A549 (cell line): ENCODE measurements at regions not wholly inside any gene's neighbourhood (a gene's known extent, or its start where the extent isn't known, plus 50 kb on each side); places are given as distances from the start of the nearest gene placed in this dataset.

Experiments used
- ATAC-seq, 2 experiments: fragments of 200-7000 bp in 1 of 2; fragments of >200 bp in 1 of 2; cut with Nextera tagmentation in 1 of 2; cut with Tn5 transposase in 1 of 2; 3 replicates each; pipeline versions ENCODE4 v1.8.0 to v1.9.1; 2018 to 2020; ENCODE audit warnings: mild to moderate bottlenecking in 1 of 2, moderate library complexity in 1 of 2
- CTCF ChIA-PET: fragments of 300-600 bp; sonication (Branson Sonifier 250); formaldehyde crosslinking; extraction: SDS; loops from one replicate; lab custom pipeline; 2021; ENCODE audit warnings: antibody characterized with exemption, inconsistent platforms; lab: Yijun Ruan, JAX
- POLR2A ChIA-PET: fragments of 350-600 bp; formaldehyde crosslinking; extraction: SDS; loops from one replicate; lab custom pipeline; 2021; ENCODE audit warnings: antibody characterized with exemption, inconsistent platforms; lab: Yijun Ruan, JAX
- DNase-seq, 2 experiments: peaks; one replicate each; pipeline versions ENCODE4 v3.0.0 to v3.0.0-alpha.2; 2011 to 2016; ENCODE audit warnings: low read depth in 1 of 2, low spot score in 1 of 2
- FAIRE-seq: peaks from 2 replicates; lab custom pipeline; 2011; peaks lifted over from hg19 to GRCh38; lab: Jason Lieb, UNC
- H3K27ac ChIP-seq, 2 experiments: fragments of >200 bp; sonication (Bioruptor Twin); formaldehyde crosslinking; 3 replicates each; pipeline ENCODE4 v1.5.1; 2016 to 2017
- H3K4me1 ChIP-seq: fragments of >200 bp; sonication (Bioruptor Twin); formaldehyde crosslinking; 3 replicates; pipeline ENCODE4 v1.6.1; 2016
- H3K4me2 ChIP-seq: fragments of >200 bp; sonication (Bioruptor Twin); formaldehyde crosslinking; 3 replicates; pipeline ENCODE4 v1.6.1; 2016
- H3K4me3 ChIP-seq: fragments of >200 bp; sonication (Bioruptor Twin); formaldehyde crosslinking; 3 replicates; pipeline ENCODE4 v1.5.1; 2016
- H3K9me3 ChIP-seq: fragments of >200 bp; sonication (Bioruptor Twin); formaldehyde crosslinking; 3 replicates; pipeline ENCODE4 v1.6.1; 2016
- BHLHE40 ChIP-seq: IDR thresholded peaks from 2 replicates; pipeline ENCODE4 v1.6.1; 2012; ENCODE audit warnings: low read depth, low read length, inconsistent platforms
- CBX2 ChIP-seq: fragments of 200-600 bp; sonication (generic); IDR thresholded peaks from 2 replicates; pipeline ENCODE4 v1.6.1; 2016; ENCODE audit warnings: low read depth, mild to moderate bottlenecking, borderline replicate concordance
- CHD4 ChIP-seq: fragments of 200-600 bp; sonication (generic); IDR thresholded peaks from 2 replicates; pipeline ENCODE4 v1.6.1; 2016; ENCODE audit warnings: antibody characterized with exemption, mild to moderate bottlenecking, borderline replicate concordance
- EHF ChIP-seq: fragments of 250-450 bp; sonication (Bioruptor Pico); IDR thresholded peaks from 2 replicates; pipeline ENCODE4 v1.5.0; 2020; ENCODE audit warnings: mild to moderate bottlenecking
- EHMT2 ChIP-seq: fragments of 200-600 bp; sonication (generic); IDR thresholded peaks from 2 replicates; pipeline ENCODE4 v1.6.1; 2016; ENCODE audit warnings: antibody characterized with exemption, low read depth, mild to moderate bottlenecking, moderate library complexity
- EP300 ChIP-seq, 2 experiments: fragments of >200 bp; sonication (Bioruptor Twin); formaldehyde crosslinking; IDR thresholded peaks; 2 replicates in 1 of 2; 3 replicates in 1 of 2; pipeline ENCODE4 v1.6.1; 2016 to 2017
- ESRRA ChIP-seq: fragments of 150-350 bp; IDR thresholded peaks from 2 replicates; pipeline ENCODE4 v1.6.1; 2014; ENCODE audit warnings: mild to moderate bottlenecking, low read length, borderline replicate concordance
- FOSB ChIP-seq: fragments of 250-450 bp; sonication (Bioruptor Pico); IDR thresholded peaks from 2 replicates; pipeline ENCODE4 v1.5.0; 2020; ENCODE audit warnings: mild to moderate bottlenecking, moderate library complexity
- FOSL2 ChIP-seq, 2 experiments: fragments of 450-650 bp in 1 of 2; fragments of >200 bp in 1 of 2; sonication (Bioruptor Twin) in 1 of 2; formaldehyde crosslinking; IDR thresholded peaks; 2 replicates each; pipeline versions ENCODE4 v1.5.0 to v1.6.1; 2016 to 2020; ENCODE audit warnings: mild to moderate bottlenecking in 1 of 2, moderate library complexity in 1 of 2
- HEYL ChIP-seq: fragments of 250-450 bp; sonication (Bioruptor Pico); IDR thresholded peaks from 2 replicates; pipeline ENCODE4 v1.8.0; 2021; ENCODE audit warnings: mild to moderate bottlenecking, moderate library complexity
- HOXA7 ChIP-seq: fragments of 250-450 bp; sonication (Bioruptor Pico); IDR thresholded peaks from 2 replicates; pipeline ENCODE4 v1.5.0; 2020; ENCODE audit warnings: mild to moderate bottlenecking, moderate library complexity
- JUN ChIP-seq, 2 experiments: fragments of >200 bp; sonication (Bioruptor Twin); formaldehyde crosslinking; IDR thresholded peaks; 2 replicates in 1 of 2; 3 replicates in 1 of 2; pipeline ENCODE4 v1.6.1; 2016 to 2017
- MAZ ChIP-seq: fragments of 150-350 bp; IDR thresholded peaks from 2 replicates; pipeline ENCODE4 v1.6.1; 2014; ENCODE audit warnings: antibody characterized with exemption, low read depth, low read length, borderline replicate concordance
- MYC ChIP-seq: IDR thresholded peaks from 2 replicates; pipeline ENCODE4 v1.6.1; 2012; ENCODE audit warnings: mild to moderate bottlenecking, inconsistent platforms, low read length, improper control_type of control experiment, borderline replicate concordance
- POLR2A ChIP-seq: IDR thresholded peaks from 2 replicates; pipeline ENCODE4 v1.6.1; 2012; ENCODE audit warnings: mild to moderate bottlenecking, low read length
- POLR2AphosphoS2 ChIP-seq: conservative IDR thresholded peaks from 2 replicates; pipeline ENCODE4 v1.6.1; 2012; ENCODE audit warnings: low read length, improper control_type of control experiment, inconsistent platforms
- RARB ChIP-seq: fragments of 250-450 bp; sonication (Bioruptor Pico); IDR thresholded peaks from 2 replicates; pipeline ENCODE4 v1.8.0; 2021; ENCODE audit warnings: mild to moderate bottlenecking, moderate library complexity
- RCOR1 ChIP-seq: fragments of 150-350 bp; IDR thresholded peaks from 2 replicates; pipeline ENCODE4 v1.6.1; 2014; ENCODE audit warnings: antibody characterized with exemption, low read length, low read depth
- RFX5 ChIP-seq: fragments of 450-650 bp; IDR thresholded peaks from 2 replicates; pipeline ENCODE4 v1.7.1; 2014; ENCODE audit warnings: antibody characterized with exemption, mild to moderate bottlenecking, moderate library complexity
- RNF2 ChIP-seq: fragments of 200-600 bp; sonication (generic); IDR thresholded peaks from 2 replicates; pipeline ENCODE4 v1.6.1; 2016; ENCODE audit warnings: low read depth, mild to moderate bottlenecking, antibody characterized with exemption, moderate library complexity, borderline replicate concordance
- TFCP2L1 ChIP-seq: fragments of 250-450 bp; sonication (Bioruptor Pico); IDR thresholded peaks from 2 replicates; pipeline ENCODE4 v1.5.0; 2021; ENCODE audit warnings: mild to moderate bottlenecking
- TP53 ChIP-seq: fragments of 250-450 bp; sonication (Bioruptor Pico); IDR thresholded peaks from 2 replicates; pipeline ENCODE4 v1.5.0; 2021; ENCODE audit warnings: mild to moderate bottlenecking, moderate library complexity
- ZC3H11A ChIP-seq: fragments of 450-650 bp; IDR thresholded peaks from 2 replicates; pipeline ENCODE4 v1.6.1; 2014; ENCODE audit warnings: antibody characterized with exemption, mild to moderate bottlenecking
- ZFP36 ChIP-seq: fragments of 450-650 bp; IDR thresholded peaks from 2 replicates; pipeline ENCODE4 v1.6.1; 2014; ENCODE audit warnings: borderline replicate concordance; ENCODE audit not compliant: partially characterized antibody
- ZSCAN20 ChIP-seq: fragments of 250-450 bp; sonication (Bioruptor Pico); IDR thresholded peaks from 2 replicates; pipeline ENCODE4 v1.8.0; 2022; ENCODE audit warnings: mild to moderate bottlenecking, moderate library complexity
- WGBS: methylation state at CpG from one replicate; pipeline ENCODE4 v1.1.6; 2017; ENCODE audit errors: missing lambda C conversion rate; 5-methylcytosine and 5-hydroxymethylcytosine counted together
- TF ChIP-seq, protein P1 (sequence below): IDR thresholded peaks from 2 replicates; pipeline ENCODE4 v1.6.1; 2012
- TF ChIP-seq, protein P2 (sequence below): fragments of >200 bp; sonication (Bioruptor Twin); formaldehyde crosslinking; IDR thresholded peaks from 3 replicates; pipeline ENCODE4 v1.5.1; 2016
- TF ChIP-seq, protein P3 (sequence below): fragments of 250-450 bp; sonication (Bioruptor Pico); IDR thresholded peaks from 2 replicates; pipeline ENCODE4 v1.5.0; 2021; ENCODE audit warnings: mild to moderate bottlenecking, moderate library complexity, borderline replicate concordance

DNA sequence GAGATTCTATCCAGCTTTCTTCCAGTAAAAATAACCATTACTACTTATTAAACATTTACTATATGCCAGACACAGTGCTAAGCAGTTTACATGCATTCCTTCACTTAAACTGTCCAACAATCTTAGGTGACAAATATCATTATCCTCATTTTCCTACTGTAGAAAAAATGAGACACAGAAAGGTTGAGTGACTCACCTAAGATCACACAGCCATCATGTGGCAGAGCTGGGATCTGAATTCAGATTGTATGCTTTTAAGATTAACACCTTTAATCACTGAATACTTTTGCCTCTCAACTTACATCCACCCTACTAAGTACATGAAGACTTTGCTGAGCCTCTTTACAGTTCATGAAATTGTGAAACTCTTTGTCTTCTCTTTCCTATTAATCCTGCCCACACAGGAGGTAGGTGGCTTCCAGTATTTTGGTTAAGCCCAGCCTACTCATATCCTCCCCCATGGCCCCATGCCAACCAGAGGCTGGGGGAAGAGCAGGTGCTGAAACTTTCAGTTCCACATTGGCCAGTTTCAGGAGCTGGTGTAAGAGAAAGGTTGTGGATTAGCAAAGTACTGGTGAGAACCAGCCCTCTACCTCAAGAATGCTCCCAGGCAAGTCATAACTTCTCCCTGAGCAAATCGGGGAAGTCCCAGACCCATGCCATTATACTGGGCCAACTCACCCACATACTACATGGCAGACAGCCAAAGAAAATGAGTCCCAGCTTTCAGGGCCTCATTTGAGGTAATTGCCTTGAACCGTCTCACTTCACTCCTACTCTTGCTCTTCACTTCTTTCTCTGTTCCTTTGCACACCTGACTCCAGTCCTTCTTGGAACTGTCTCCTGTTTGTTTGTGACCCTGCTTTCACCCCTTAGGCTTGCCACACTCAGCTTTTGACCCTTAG is 211.1 kb downstream of the GUCY2F start:
- Histone ChIP-seq H3K4me1 (no peaks in the 10 kb centered on the region), H3K4me2 (no peak overlapping the region)
- no peak for DNase-seq
- TF ChIP-seq EHF (CRISPR knock-in tag) = no peak
- no peak for TF ChIP-seq HEYL (CRISPR knock-in tag)
- TF ChIP-seq CBX2 = no peak
- TF ChIP-seq POLR2AphosphoS2 = no peak
- no peak for TF ChIP-seq MAZ
- no peak for TF ChIP-seq ZFP36
- TF ChIP-seq, protein P1, sequence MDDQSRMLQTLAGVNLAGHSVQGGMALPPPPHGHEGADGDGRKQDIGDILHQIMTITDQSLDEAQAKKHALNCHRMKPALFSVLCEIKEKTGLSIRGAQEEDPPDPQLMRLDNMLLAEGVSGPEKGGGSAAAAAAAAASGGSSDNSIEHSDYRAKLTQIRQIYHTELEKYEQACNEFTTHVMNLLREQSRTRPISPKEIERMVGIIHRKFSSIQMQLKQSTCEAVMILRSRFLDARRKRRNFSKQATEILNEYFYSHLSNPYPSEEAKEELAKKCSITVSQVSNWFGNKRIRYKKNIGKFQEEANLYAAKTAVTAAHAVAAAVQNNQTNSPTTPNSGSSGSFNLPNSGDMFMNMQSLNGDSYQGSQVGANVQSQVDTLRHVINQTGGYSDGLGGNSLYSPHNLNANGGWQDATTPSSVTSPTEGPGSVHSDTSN = no peak
- TF ChIP-seq MYC = no peak
- no peak for TF ChIP-seq HOXA7 (CRISPR knock-in tag)
- TF ChIP-seq BHLHE40 = no peak
- no peak for TF ChIP-seq CHD4
- TF ChIP-seq POLR2A = no peak
- no peak for TF ChIP-seq JUN (IDR thresholded peaks at IDR 0.05)
- TF ChIP-seq RFX5 = no peak
- no peak for TF ChIP-seq EP300 (IDR thresholded peaks at IDR 0.05)
- no peak for TF ChIP-seq ZSCAN20 (CRISPR knock-in tag)
- no peak for TF ChIP-seq RNF2
- TF ChIP-seq ESRRA = no peak
- TF ChIP-seq, all 56 proteins: peak for 0
- H3K9me3 ChIP-seq = no peaks in the 10 kb centered on the region
- H3K4me3 ChIP-seq = no peak overlapping the region
- ATAC-seq (no peak), FAIRE-seq (no peak)
- CTCF ChIA-PET = no interaction called here
- WGBS = 0% methylated on average over 2 of the region's 2 CpGs
- POLR2A ChIA-PET = no interaction called here
- no peak overlapping the region for H3K27ac ChIP-seq

DNA sequence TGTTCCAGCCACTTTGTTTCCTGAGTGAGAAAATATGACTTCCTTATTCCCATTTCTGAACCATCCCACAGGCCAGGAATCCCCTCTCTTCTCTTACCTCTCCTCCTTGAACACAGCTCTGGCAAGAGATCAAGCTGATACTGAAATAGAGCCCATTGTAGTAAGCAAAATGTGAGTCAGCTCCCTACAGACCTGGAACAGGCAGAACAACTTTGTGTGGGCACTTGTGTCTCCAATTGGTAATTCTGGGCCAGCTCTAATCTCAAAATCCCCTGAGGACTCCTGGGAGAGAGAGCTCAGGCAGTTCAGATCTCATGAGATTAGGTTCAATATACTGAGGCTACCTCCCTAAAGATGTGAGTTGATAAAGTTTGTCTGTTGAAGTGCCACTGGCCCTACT is 213.5 kb downstream of the GUCY2F start:
- POLR2A ChIA-PET = no interaction called here
- FAIRE-seq = no peak
- H3K9me3 ChIP-seq = no peaks in the 10 kb centered on the region
- H3K4me1 ChIP-seq = no peaks in the 10 kb centered on the region
- no peak overlapping the region for H3K4me3 ChIP-seq
- TF ChIP-seq ZC3H11A = no peak
- TF ChIP-seq FOSB = no peak
- no peak for TF ChIP-seq RCOR1
- no peak for TF ChIP-seq MYC
- TF ChIP-seq, protein P2, sequence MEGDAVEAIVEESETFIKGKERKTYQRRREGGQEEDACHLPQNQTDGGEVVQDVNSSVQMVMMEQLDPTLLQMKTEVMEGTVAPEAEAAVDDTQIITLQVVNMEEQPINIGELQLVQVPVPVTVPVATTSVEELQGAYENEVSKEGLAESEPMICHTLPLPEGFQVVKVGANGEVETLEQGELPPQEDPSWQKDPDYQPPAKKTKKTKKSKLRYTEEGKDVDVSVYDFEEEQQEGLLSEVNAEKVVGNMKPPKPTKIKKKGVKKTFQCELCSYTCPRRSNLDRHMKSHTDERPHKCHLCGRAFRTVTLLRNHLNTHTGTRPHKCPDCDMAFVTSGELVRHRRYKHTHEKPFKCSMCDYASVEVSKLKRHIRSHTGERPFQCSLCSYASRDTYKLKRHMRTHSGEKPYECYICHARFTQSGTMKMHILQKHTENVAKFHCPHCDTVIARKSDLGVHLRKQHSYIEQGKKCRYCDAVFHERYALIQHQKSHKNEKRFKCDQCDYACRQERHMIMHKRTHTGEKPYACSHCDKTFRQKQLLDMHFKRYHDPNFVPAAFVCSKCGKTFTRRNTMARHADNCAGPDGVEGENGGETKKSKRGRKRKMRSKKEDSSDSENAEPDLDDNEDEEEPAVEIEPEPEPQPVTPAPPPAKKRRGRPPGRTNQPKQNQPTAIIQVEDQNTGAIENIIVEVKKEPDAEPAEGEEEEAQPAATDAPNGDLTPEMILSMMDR = no peak
- no peak for TF ChIP-seq RARB (CRISPR knock-in tag)
- no peak for TF ChIP-seq FOSL2 (IDR thresholded peaks at IDR 0.05)
- no peak for TF ChIP-seq FOSL2 (CRISPR knock-in tag; IDR thresholded peaks at IDR 0.05)
- no peak for TF ChIP-seq TP53
- no peak for TF ChIP-seq RNF2
- TF ChIP-seq, protein P1 = no peak
- TF ChIP-seq TFCP2L1 = no peak
- no peak for TF ChIP-seq EHMT2
- TF ChIP-seq CHD4 = no peak
- TF ChIP-seq, protein P3, sequence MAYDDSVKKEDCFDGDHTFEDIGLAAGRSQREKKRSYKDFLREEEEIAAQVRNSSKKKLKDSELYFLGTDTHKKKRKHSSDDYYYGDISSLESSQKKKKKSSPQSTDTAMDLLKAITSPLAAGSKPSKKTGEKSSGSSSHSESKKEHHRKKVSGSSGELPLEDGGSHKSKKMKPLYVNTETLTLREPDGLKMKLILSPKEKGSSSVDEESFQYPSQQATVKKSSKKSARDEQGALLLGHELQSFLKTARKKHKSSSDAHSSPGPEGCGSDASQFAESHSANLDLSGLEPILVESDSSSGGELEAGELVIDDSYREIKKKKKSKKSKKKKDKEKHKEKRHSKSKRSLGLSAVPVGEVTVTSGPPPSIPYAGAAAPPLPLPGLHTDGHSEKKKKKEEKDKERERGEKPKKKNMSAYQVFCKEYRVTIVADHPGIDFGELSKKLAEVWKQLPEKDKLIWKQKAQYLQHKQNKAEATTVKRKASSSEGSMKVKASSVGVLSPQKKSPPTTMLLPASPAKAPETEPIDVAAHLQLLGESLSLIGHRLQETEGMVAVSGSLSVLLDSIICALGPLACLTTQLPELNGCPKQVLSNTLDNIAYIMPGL = no peak
- no peak for DNase-seq
- no peak overlapping the region for H3K4me2 ChIP-seq
- CTCF ChIA-PET = no interaction called here
- ATAC-seq = no peak
- no peak overlapping the region for H3K27ac ChIP-seq
